Naive thymus-derived CD4-positive, alpha-beta T cell (primary cell): ENCODE measurements at regions not wholly inside any gene's neighbourhood (a gene's known extent, or its start where the extent isn't known, plus 50 kb on each side); places are given as distances from the start of the nearest gene placed in this dataset.

ENCODE experiments used
- ATAC-seq: fragments of 150-1000 bp; cut with Tn5 transposase; 2 replicates; pipeline ENCODE4 v1.10.0; 2021; ENCODE audit warnings: mild to moderate bottlenecking, moderate library complexity
- CTCF ChIA-PET: fragments of 350-600 bp; sonication (Branson Sonifier 250); formaldehyde crosslinking; loops from one replicate; lab custom pipeline; 2021; ENCODE audit warnings: antibody characterized with exemption; lab: Charles Lee
- POLR2A ChIA-PET: fragments of 350-600 bp; sonication (Branson Sonifier 250); formaldehyde crosslinking; loops from one replicate; lab custom pipeline; 2021; ENCODE audit warnings: antibody characterized with exemption, inconsistent platforms; lab: Charles Lee
- DNase-seq, 9 donors: peaks; one replicate each; pipeline versions ENCODE4 v3.0.0 to v3.0.0-alpha.2; 2020 to 2022; ENCODE audit warnings: mixed read lengths in 1 of 9
- H3K27ac ChIP-seq: one replicate; pipeline ENCODE4 v1.7.0; 2013; ENCODE audit warnings: mild to moderate bottlenecking, low read depth, low read length, moderate library complexity
- H3K27me3 ChIP-seq, 2 donors: one replicate each; pipeline ENCODE4 v1.7.0; 2013; ENCODE audit warnings: low read length in 2 of 2, mild to moderate bottlenecking in 2 of 2, moderate library complexity in 2 of 2; ENCODE audit not compliant: control insufficient read depth in 2 of 2, insufficient read depth in 2 of 2
- H3K36me3 ChIP-seq, 3 experiments: 1 replicate in 2 of 3; 2 replicates in 1 of 3; pipeline ENCODE4 v1.7.0; 2013; ENCODE audit warnings: low read length in 3 of 3, mild to moderate bottlenecking in 3 of 3, moderate library complexity in 1 of 3; ENCODE audit not compliant: insufficient read depth in 3 of 3, control insufficient read depth in 2 of 3
- H3K4me1 ChIP-seq, 2 donors: one replicate each; pipeline ENCODE4 v1.7.0; 2013; ENCODE audit warnings: low read length in 2 of 2, mild to moderate bottlenecking in 2 of 2, moderate library complexity in 1 of 2; ENCODE audit not compliant: control insufficient read depth in 2 of 2, insufficient read depth in 2 of 2
- H3K4me3 ChIP-seq: 2 replicates; pipeline ENCODE4 v1.7.0; 2013; ENCODE audit warnings: mild to moderate bottlenecking, low read length
- H3K9me3 ChIP-seq, 3 experiments: 1 replicate in 2 of 3; 2 replicates in 1 of 3; pipeline ENCODE4 v1.7.0; 2013; ENCODE audit warnings: low read length in 3 of 3; ENCODE audit not compliant: control insufficient read depth in 2 of 3
- H3K27ac Mint-ChIP-seq, 9 donors: one replicate each; pipeline ENCODE4 v1.8.0; 2020 to 2022; ENCODE audit warnings: mixed read lengths in 9 of 9, mild to moderate bottlenecking in 8 of 9, moderate library complexity in 5 of 9, inconsistent platforms in 2 of 9
- H3K27me3 Mint-ChIP-seq, 5 donors: one replicate each; pipeline ENCODE4 v1.8.0; 2021 to 2022; ENCODE audit warnings: mixed read lengths in 5 of 5, mild to moderate bottlenecking in 1 of 5
- H3K36me3 Mint-ChIP-seq, 5 donors: one replicate each; pipeline ENCODE4 v1.8.0; 2020 to 2022; ENCODE audit warnings: mixed read lengths in 5 of 5, mild to moderate bottlenecking in 3 of 5, inconsistent platforms in 1 of 5
- H3K4me1 Mint-ChIP-seq, 7 donors: one replicate each; pipeline ENCODE4 v1.8.0; 2020 to 2022; ENCODE audit warnings: mixed read lengths in 7 of 7, mild to moderate bottlenecking in 3 of 7, inconsistent platforms in 1 of 7
- H3K4me3 Mint-ChIP-seq, 10 donors: one replicate each; pipeline ENCODE4 v1.8.0; 2020 to 2022; ENCODE audit warnings: mild to moderate bottlenecking in 10 of 10, mixed read lengths in 10 of 10, moderate library complexity in 6 of 10, inconsistent platforms in 2 of 10
- H3K9me3 Mint-ChIP-seq, 11 donors: one replicate each; pipeline ENCODE4 v1.8.0; 2020 to 2022; ENCODE audit warnings: mixed read lengths in 11 of 11, mild to moderate bottlenecking in 4 of 11, inconsistent platforms in 1 of 11, moderate library complexity in 1 of 11
- intact Hi-C, 2 donors: fragments of 100-400 bp; cut with micrococcal nuclease; formaldehyde crosslinking; loops; one replicate each; pipeline ENCODE4 v1.15.1; 2023

- H3K36me3 Mint-ChIP-seq: no peaks in the 10 kb centered on the region
- H3K4me3 ChIP-seq: no peak overlapping the region
- H3K4me1 Mint-ChIP-seq: no peaks in the 10 kb centered on the region
- H3K27ac ChIP-seq: no peak overlapping the region
- intact Hi-C loops: no loop called here
- H3K27me3 Mint-ChIP-seq: no peaks in the 10 kb centered on the region
- no peak overlapping the region for H3K4me3 Mint-ChIP-seq
- H3K9me3 ChIP-seq: no peaks in the 10 kb centered on the region
- H3K9me3 Mint-ChIP-seq: peaks cover 0 to 7% (median 0%) of the 10 kb centered on the region in 11 donors
- no peak for DNase-seq
- H3K27me3 ChIP-seq: no peaks in the 10 kb centered on the region
- H3K4me1 ChIP-seq: no peaks in the 10 kb centered on the region
- no peak for ATAC-seq
- CTCF ChIA-PET: interaction anchor here (0.7 kb wide), 1 partner anchor 455 kb away, joined by 3 read pairs; no protein-coding TSS in a partner anchor
- no peak overlapping the region for H3K27ac Mint-ChIP-seq
- POLR2A ChIA-PET: no interaction called here
- no peaks in the 10 kb centered on the region for H3K36me3 ChIP-seq
These were observed 230.6 kb upstream of the TRPC5 start for GRCh38 chrX:112313201-112313600.

GRCh38 chrX:112306027-112306426 is 223.5 kb upstream of the TRPC5 start:
- ChIA-PET POLR2A (no interaction called here), CTCF (no interaction called here)
- Mint-ChIP-seq H3K27me3 (peaks cover 0 to 5% (median 0%) of the 10 kb centered on the region in 5 donors), H3K4me3 (no peak overlapping the region), H3K9me3 (no peaks in the 10 kb centered on the region), H3K27ac (no peak overlapping the region), H3K36me3 (no peaks in the 10 kb centered on the region), H3K4me1 (no peaks in the 10 kb centered on the region)
- intact Hi-C loops: no loop called here
- no peaks in the 10 kb centered on the region for H3K36me3 ChIP-seq
- DNase-seq: no peak
- H3K4me1 ChIP-seq: no peaks in the 10 kb centered on the region
- H3K27me3 ChIP-seq: no peaks in the 10 kb centered on the region
- H3K4me3 ChIP-seq: no peak overlapping the region
- no peak overlapping the region for H3K27ac ChIP-seq
- no peaks in the 10 kb centered on the region for H3K9me3 ChIP-seq
- no peak for ATAC-seq

- Histone ChIP-seq H3K36me3 (no peaks in the 10 kb centered on the region), H3K4me1 (no peaks in the 10 kb centered on the region), H3K9me3 (no peaks in the 10 kb centered on the region), H3K27ac (no peak overlapping the region), H3K27me3 (no peaks in the 10 kb centered on the region), H3K4me3 (no peak overlapping the region)
- Mint-ChIP-seq H3K36me3 (no peaks in the 10 kb centered on the region), H3K27ac (no peak overlapping the region), H3K4me1 (no peaks in the 10 kb centered on the region), H3K9me3 (peaks cover 0 to 6% (median 0%) of the 10 kb centered on the region in 11 donors), H3K4me3 (no peak overlapping the region), H3K27me3 (no peaks in the 10 kb centered on the region)
- POLR2A ChIA-PET: no interaction called here
- ATAC-seq (no peak), DNase-seq (no peak)
- intact Hi-C loops: no loop called here
- CTCF ChIA-PET: no interaction called here
These were observed 197.4 kb upstream of the TRPC5 start for GRCh38 chrX:112279940-112280339.

- Mint-ChIP-seq H3K27me3 (no peaks in the 10 kb centered on the region), H3K4me1 (no peaks in the 10 kb centered on the region), H3K36me3 (no peaks in the 10 kb centered on the region), H3K27ac (no peak overlapping the region), H3K9me3 (peaks cover 0 to 2% (median 0%) of the 10 kb centered on the region in 11 donors), H3K4me3 (no peak overlapping the region)
- Histone ChIP-seq H3K9me3 (no peaks in the 10 kb centered on the region), H3K4me1 (no peaks in the 10 kb centered on the region), H3K4me3 (no peak overlapping the region), H3K27ac (no peak overlapping the region), H3K36me3 (no peaks in the 10 kb centered on the region), H3K27me3 (no peaks in the 10 kb centered on the region)
- intact Hi-C loops: no loop called here
- ATAC-seq (no peak), DNase-seq (no peak)
- ChIA-PET POLR2A (no interaction called here), CTCF (no interaction called here)
These were observed 188.4 kb upstream of the TRPC5 start for GRCh38 chrX:112270991-112271390.

- Histone ChIP-seq H3K4me3 (no peak overlapping the region), H3K9me3 (no peaks in the 10 kb centered on the region), H3K36me3 (no peaks in the 10 kb centered on the region), H3K27me3 (no peaks in the 10 kb centered on the region), H3K4me1 (no peaks in the 10 kb centered on the region), H3K27ac (no peak overlapping the region)
- ATAC-seq: no peak
- no peak overlapping the region for H3K4me3 Mint-ChIP-seq
- POLR2A ChIA-PET: no interaction called here
- CTCF ChIA-PET: no interaction called here
- intact Hi-C loops: no loop called here
- no peaks in the 10 kb centered on the region for H3K36me3 Mint-ChIP-seq
- no peak for DNase-seq
- peaks cover 0 to 1% (median 0%) of the 10 kb centered on the region in 11 donors for H3K9me3 Mint-ChIP-seq
- no peaks in the 10 kb centered on the region for H3K27me3 Mint-ChIP-seq
- no peak overlapping the region for H3K27ac Mint-ChIP-seq
- H3K4me1 Mint-ChIP-seq: no peaks in the 10 kb centered on the region
These were observed 183.6 kb upstream of the TRPC5 start for GRCh38 chrX:112266136-112266535.

GRCh38 chrX:112259375-112259774 is 176.8 kb upstream of the TRPC5 start:
- Mint-ChIP-seq H3K4me3 (no peak overlapping the region), H3K27me3 (no peaks in the 10 kb centered on the region), H3K9me3 (peaks cover 0 to 4% (median 0%) of the 10 kb centered on the region in 11 donors), H3K4me1 (no peaks in the 10 kb centered on the region), H3K27ac (no peak overlapping the region), H3K36me3 (no peaks in the 10 kb centered on the region)
- Histone ChIP-seq H3K27me3 (no peaks in the 10 kb centered on the region), H3K4me3 (no peak overlapping the region), H3K4me1 (no peaks in the 10 kb centered on the region), H3K27ac (no peak overlapping the region), H3K9me3 (no peaks in the 10 kb centered on the region), H3K36me3 (no peaks in the 10 kb centered on the region)
- DNase-seq (no peak), ATAC-seq (no peak)
- CTCF ChIA-PET: no interaction called here
- intact Hi-C loops: no loop called here
- POLR2A ChIA-PET: no interaction called here

- Histone ChIP-seq H3K4me1 (no peaks in the 10 kb centered on the region), H3K4me3 (no peak overlapping the region), H3K9me3 (no peaks in the 10 kb centered on the region), H3K27ac (no peak overlapping the region), H3K36me3 (no peaks in the 10 kb centered on the region), H3K27me3 (no peaks in the 10 kb centered on the region)
- ATAC-seq (no peak), DNase-seq (no peak)
- Mint-ChIP-seq H3K4me3 (no peak overlapping the region), H3K27ac (no peak overlapping the region), H3K9me3 (peaks cover 0 to 4% (median 0%) of the 10 kb centered on the region in 11 donors), H3K4me1 (no peaks in the 10 kb centered on the region), H3K27me3 (no peaks in the 10 kb centered on the region), H3K36me3 (no peaks in the 10 kb centered on the region)
- intact Hi-C loops: no loop called here
- ChIA-PET CTCF (no interaction called here), POLR2A (no interaction called here)
These were observed 172.3 kb upstream of the TRPC5 start for GRCh38 chrX:112254896-112255295.
